ENCODE measurements at regions not wholly inside any gene's neighbourhood (a gene's known extent, or its start where the extent isn't known, plus 50 kb on each side); places are given as distances from the start of the nearest gene placed in this dataset.
A peak's percentile ranks its signal among the peaks of the same experiment; 100 is the strongest.
"Not testable (repeated sequence)": the region's sequence is repeated elsewhere in the genome, so short reads cannot be mapped to it uniquely, and the experiment has no call there.

GRCh38 chr13:61358599-61358998, 57.0 kb downstream of the PCDH20 start:
- DNase-seq: no peak

GRCh38 chr13:61350341-61350740, 65.3 kb downstream of the PCDH20 start:
- DNase-seq: no peak

GRCh38 chr13:61339054-61339621, 76.5 kb downstream of the PCDH20 start:
- no peak for DNase-seq

- DNase-seq: no peak
Measured at GRCh38 chr13:61316647-61317046, 99.0 kb downstream of the PCDH20 start.

GRCh38 chr13:61294467-61295191, 121.0 kb downstream of the PCDH20 start:
- no peak for DNase-seq

GRCh38 chr13:61286148-61286745, 129.4 kb downstream of the PCDH20 start:
- DNase-seq: peak; percentile 1

GRCh38 chr13:61277586-61278276, 137.9 kb downstream of the PCDH20 start:
- no peak for DNase-seq

- no peak for DNase-seq
Measured at GRCh38 chr13:61277088-61277487, 138.6 kb downstream of the PCDH20 start.

GRCh38 chr13:61276401-61276800, 139.2 kb downstream of the PCDH20 start:
- no peak for DNase-seq

- DNase-seq: no peak
Measured at GRCh38 chr13:61275736-61276135, 139.9 kb downstream of the PCDH20 start.

GRCh38 chr13:61275251-61275650, 140.4 kb downstream of the PCDH20 start:
- DNase-seq: no peak

GRCh38 chr13:61266896-61267295, 148.8 kb downstream of the PCDH20 start:
- DNase-seq: not testable (repeated sequence)

GRCh38 chr13:61261746-61262472, 153.7 kb downstream of the PCDH20 start:
- DNase-seq: no peak

GRCh38 chr13:61258185-61258584, 157.5 kb downstream of the PCDH20 start:
- no peak for DNase-seq

- DNase-seq: peak; percentile 1
Measured at GRCh38 chr13:61255040-61255796, 160.4 kb downstream of the PCDH20 start.

GRCh38 chr13:61253105-61253877, 162.4 kb downstream of the PCDH20 start:
- DNase-seq: no peak

GRCh38 chr13:61252213-61252612, 163.4 kb downstream of the PCDH20 start:
- no peak for DNase-seq

- no peak for DNase-seq
Measured at GRCh38 chr13:61247149-61247936, 168.3 kb downstream of the PCDH20 start.

- no peak for DNase-seq
Measured at GRCh38 chr13:61246351-61246750, 169.3 kb downstream of the PCDH20 start.

- no peak for DNase-seq
Measured at GRCh38 chr13:61215601-61216000, 200.0 kb downstream of the PCDH20 start.

- no peak for DNase-seq
Measured at GRCh38 chr13:61215116-61215515, 200.5 kb downstream of the PCDH20 start.
